ENCODE measurements at regions not wholly inside any gene's neighbourhood (a gene's known extent, or its start where the extent isn't known, plus 50 kb on each side); places are given as distances from the start of the nearest gene placed in this dataset.

DNA sequence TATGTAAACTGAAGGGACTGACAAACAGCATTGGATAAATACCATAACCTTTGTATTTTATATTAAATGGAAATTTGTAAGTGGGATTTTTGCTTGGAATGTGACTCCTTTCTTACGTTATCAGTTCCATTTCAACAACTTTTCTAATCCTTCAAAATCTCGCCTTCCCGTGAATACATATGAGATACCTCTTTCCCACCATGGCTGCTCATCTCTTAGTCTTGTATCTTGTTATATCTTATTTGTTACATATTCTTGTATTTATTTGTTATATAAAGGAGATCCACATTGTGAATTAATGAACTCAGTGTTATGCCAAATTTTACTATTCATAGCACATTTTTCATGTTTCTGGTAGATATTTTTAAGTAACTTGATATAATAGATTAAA is 623.7 kb downstream of the MCTP2 start:
- Histone ChIP-seq H4K8ac (ENCODE audit: low read depth, low read length) (no peak overlapping the region), H3K4me2 (ENCODE audit: low read length) (no peak overlapping the region), H3K79me2 (ENCODE audit: control insufficient read depth, insufficient read depth, low read length) (no peaks in the 10 kb centered on the region), H3K4ac (ENCODE audit: low read depth, low read length) (no peak overlapping the region), H3K4me1 (ENCODE audit: control insufficient read depth, low read depth, low read length) (no peaks in the 10 kb centered on the region), H2BK5ac (ENCODE audit: low read length) (no peak overlapping the region), H3K56ac (ENCODE audit: low read length) (no peak overlapping the region), H3K4me3 (ENCODE audit: low read length) (no peak overlapping the region), H2BK120ac (ENCODE audit: low read depth, low read length) (no peak overlapping the region), H3K18ac (ENCODE audit: low read length) (no peak overlapping the region), H3K79me1 (ENCODE audit: low read length) (no peaks in the 10 kb centered on the region), H3K9ac (ENCODE audit: low read length) (no peak overlapping the region), H2BK15ac (replicated peaks; ENCODE audit: low read depth) (no peak overlapping the region), H3K27ac (ENCODE audit: low read depth, low read length) (no peak overlapping the region), H2AK5ac (ENCODE audit: low read length) (no peak overlapping the region), H4K5ac (ENCODE audit: low read length) (no peak overlapping the region), H3K27me3 (ENCODE audit: insufficient read depth, low read length, poor library complexity) (no peaks in the 10 kb centered on the region), H3K36me3 (ENCODE audit: control insufficient read depth, insufficient read depth, low read length) (no peaks in the 10 kb centered on the region), H3K23ac (ENCODE audit: low read length) (no peak overlapping the region)
- no CpG with 5 or more reads among the region's 3 CpGs for WGBS (ENCODE audit: extremely low coverage, insufficient coverage, low lambda C conversion rate)
- DNase-seq, result no peak

DNA sequence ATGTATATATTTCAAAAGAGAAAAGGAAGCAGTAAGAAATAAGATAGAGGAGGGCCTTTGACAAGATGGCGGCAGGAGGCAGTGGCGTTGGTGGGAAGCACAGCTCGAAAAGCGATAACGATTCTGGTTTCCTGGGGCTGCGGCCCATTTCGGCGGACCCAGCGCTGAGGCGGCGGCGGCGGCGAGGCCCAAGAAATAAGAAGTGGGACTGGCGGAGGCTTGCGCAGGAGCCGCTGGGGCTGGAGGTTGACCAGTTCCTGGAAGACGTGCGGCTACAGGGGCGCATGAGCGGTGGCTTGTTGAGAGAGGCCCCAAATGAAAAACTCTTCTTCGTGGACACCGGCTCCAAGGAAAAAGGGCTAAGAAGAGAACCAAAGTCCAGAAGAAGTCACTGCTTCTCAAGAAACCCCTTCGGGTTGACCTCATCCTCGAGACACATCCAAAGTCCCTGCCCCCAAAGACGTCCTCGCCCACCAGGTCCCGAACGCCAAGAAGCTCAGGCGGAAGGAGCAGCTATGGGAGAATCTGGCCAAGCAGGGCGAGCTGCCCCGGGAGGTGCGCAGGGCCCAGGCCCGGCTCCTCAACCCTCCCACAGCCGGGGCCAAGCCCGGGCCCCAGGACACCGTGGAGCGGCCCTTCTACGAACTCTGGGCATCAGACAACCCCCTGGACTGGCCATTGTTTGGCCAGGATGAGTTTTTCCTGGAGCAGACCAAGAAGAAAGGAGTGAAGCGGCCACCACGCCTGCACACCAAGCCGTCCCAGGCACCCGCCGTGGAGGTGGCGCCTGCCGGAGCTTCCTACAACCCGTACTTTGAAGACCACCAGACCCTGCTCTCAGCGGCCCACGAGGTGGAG is 624.3 kb downstream of the MCTP2 start:
- Histone ChIP-seq H2AK5ac (ENCODE audit: low read length) (no peak overlapping the region), H3K56ac (ENCODE audit: low read length) (no peak overlapping the region), H3K27ac (ENCODE audit: low read depth, low read length) (no peak overlapping the region), H2BK120ac (ENCODE audit: low read depth, low read length) (no peak overlapping the region), H3K4me3 (ENCODE audit: low read length) (no peak overlapping the region), H4K5ac (ENCODE audit: low read length) (no peak overlapping the region), H3K9ac (ENCODE audit: low read length) (no peak overlapping the region), H3K4me1 (ENCODE audit: control insufficient read depth, low read depth, low read length) (no peaks in the 10 kb centered on the region), H3K18ac (ENCODE audit: low read length) (no peak overlapping the region), H2BK15ac (replicated peaks; ENCODE audit: low read depth) (no peak overlapping the region), H2BK5ac (ENCODE audit: low read length) (no peak overlapping the region), H3K27me3 (ENCODE audit: insufficient read depth, low read length, poor library complexity) (no peaks in the 10 kb centered on the region), H3K79me2 (ENCODE audit: control insufficient read depth, insufficient read depth, low read length) (no peaks in the 10 kb centered on the region), H3K4ac (ENCODE audit: low read depth, low read length) (no peak overlapping the region), H4K8ac (ENCODE audit: low read depth, low read length) (no peak overlapping the region), H3K36me3 (ENCODE audit: control insufficient read depth, insufficient read depth, low read length) (no peaks in the 10 kb centered on the region), H3K4me2 (ENCODE audit: low read length) (no peak overlapping the region), H3K23ac (ENCODE audit: low read length) (no peak overlapping the region), H3K79me1 (ENCODE audit: low read length) (no peaks in the 10 kb centered on the region)
- WGBS (ENCODE audit: extremely low coverage, insufficient coverage, low lambda C conversion rate), result no CpG with 5 or more reads among the region's 49 CpGs
- DNase-seq, result no peak

DNA sequence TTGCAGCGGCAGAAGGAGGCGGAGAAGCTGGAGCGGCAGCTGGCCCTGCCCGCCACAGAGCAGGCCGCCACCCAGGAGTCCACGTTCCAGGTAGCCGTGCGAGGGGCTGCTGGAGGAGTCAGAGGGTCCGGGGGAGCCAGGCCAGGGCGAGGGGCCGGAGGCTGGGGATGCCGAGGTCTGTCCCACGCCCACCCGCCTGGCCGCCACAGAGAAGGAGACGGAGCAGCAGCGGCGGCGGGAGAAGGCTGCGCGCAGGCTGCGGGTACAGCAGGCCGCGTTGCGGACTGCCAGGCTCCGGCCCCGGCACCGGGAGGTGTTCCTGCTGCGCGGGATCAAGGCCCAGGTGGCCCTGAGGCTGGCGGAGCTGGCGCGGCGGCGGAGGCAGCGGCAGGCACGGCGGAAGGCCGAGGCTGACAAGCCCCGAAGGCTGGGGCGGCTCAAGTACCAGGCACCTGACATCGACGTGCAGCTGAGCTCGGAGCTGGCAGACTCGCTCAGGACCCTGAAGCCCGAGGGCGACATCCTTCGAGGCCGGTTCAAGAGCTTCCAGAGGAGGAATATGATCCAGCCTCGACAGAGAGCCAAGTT is 625.0 kb downstream of the MCTP2 start:
- Histone ChIP-seq H3K79me2 (ENCODE audit: control insufficient read depth, insufficient read depth, low read length) (no peaks in the 10 kb centered on the region), H2BK5ac (ENCODE audit: low read length) (no peak overlapping the region), H3K56ac (ENCODE audit: low read length) (no peak overlapping the region), H2BK15ac (replicated peaks; ENCODE audit: low read depth) (no peak overlapping the region), H3K79me1 (ENCODE audit: low read length) (no peaks in the 10 kb centered on the region), H3K27me3 (ENCODE audit: insufficient read depth, low read length, poor library complexity) (no peaks in the 10 kb centered on the region), H3K18ac (ENCODE audit: low read length) (no peak overlapping the region), H2BK120ac (ENCODE audit: low read depth, low read length) (no peak overlapping the region), H3K4me1 (ENCODE audit: control insufficient read depth, low read depth, low read length) (no peaks in the 10 kb centered on the region), H3K9ac (ENCODE audit: low read length) (no peak overlapping the region), H3K4me2 (ENCODE audit: low read length) (no peak overlapping the region), H3K23ac (ENCODE audit: low read length) (no peak overlapping the region), H3K27ac (ENCODE audit: low read depth, low read length) (no peak overlapping the region), H4K5ac (ENCODE audit: low read length) (no peak overlapping the region), H3K4ac (ENCODE audit: low read depth, low read length) (no peak overlapping the region), H3K4me3 (ENCODE audit: low read length) (no peak overlapping the region), H3K36me3 (ENCODE audit: control insufficient read depth, insufficient read depth, low read length) (no peaks in the 10 kb centered on the region), H4K8ac (ENCODE audit: low read depth, low read length) (no peak overlapping the region), H2AK5ac (ENCODE audit: low read length) (no peak overlapping the region)
- no peak for DNase-seq
- WGBS (ENCODE audit: extremely low coverage, insufficient coverage, low lambda C conversion rate), result no CpG with 5 or more reads among the region's 50 CpGs

DNA sequence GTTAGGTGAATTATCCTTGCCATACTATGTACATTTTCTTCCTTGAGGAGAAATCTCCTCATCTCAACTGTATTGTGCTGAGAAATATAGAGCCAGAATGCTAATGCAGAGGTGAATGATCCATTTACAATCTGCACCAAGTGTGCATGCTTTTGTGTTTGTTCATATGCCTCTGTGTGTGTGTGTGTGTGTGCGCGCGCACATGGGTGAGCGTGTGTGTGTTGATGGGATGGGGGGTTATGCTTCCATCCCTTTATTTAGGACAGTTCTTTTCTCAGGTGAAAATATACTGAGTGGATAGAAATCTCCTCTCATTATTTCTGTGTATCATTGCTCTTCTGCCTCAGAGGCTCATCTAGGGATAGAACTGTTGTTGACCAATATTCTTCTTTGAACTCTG is 626.1 kb downstream of the MCTP2 start:
- DNase-seq, result no peak
- no peak overlapping the region for H3K23ac ChIP-seq (ENCODE audit: low read length)
- no peak overlapping the region for H3K56ac ChIP-seq (ENCODE audit: low read length)
- no peaks in the 10 kb centered on the region for H3K27me3 ChIP-seq (ENCODE audit: insufficient read depth, low read length, poor library complexity)
- no peak overlapping the region for H3K4ac ChIP-seq (ENCODE audit: low read depth, low read length)
- WGBS (ENCODE audit: extremely low coverage, insufficient coverage, low lambda C conversion rate), result no CpG with 5 or more reads among the region's 4 CpGs
- H3K79me2 ChIP-seq (ENCODE audit: control insufficient read depth, insufficient read depth, low read length), result no peaks in the 10 kb centered on the region
- H3K36me3 ChIP-seq (ENCODE audit: control insufficient read depth, insufficient read depth, low read length), result no peaks in the 10 kb centered on the region
- H2BK5ac ChIP-seq (ENCODE audit: low read length), result no peak overlapping the region
- H2BK120ac ChIP-seq (ENCODE audit: low read depth, low read length), result no peak overlapping the region
- no peak overlapping the region for H3K27ac ChIP-seq (ENCODE audit: low read depth, low read length)
- no peak overlapping the region for H3K4me2 ChIP-seq (ENCODE audit: low read length)
- H2AK5ac ChIP-seq (ENCODE audit: low read length), result no peak overlapping the region
- H3K18ac ChIP-seq (ENCODE audit: low read length), result no peak overlapping the region
- H4K5ac ChIP-seq (ENCODE audit: low read length), result no peak overlapping the region
- H3K4me1 ChIP-seq (ENCODE audit: control insufficient read depth, low read depth, low read length), result no peaks in the 10 kb centered on the region
- no peaks in the 10 kb centered on the region for H3K79me1 ChIP-seq (ENCODE audit: low read length)
- H4K8ac ChIP-seq (ENCODE audit: low read depth, low read length), result no peak overlapping the region
- H3K9ac ChIP-seq (ENCODE audit: low read length), result no peak overlapping the region
- no peak overlapping the region for H3K4me3 ChIP-seq (ENCODE audit: low read length)
- H2BK15ac ChIP-seq (replicated peaks; ENCODE audit: low read depth), result no peak overlapping the region

DNA sequence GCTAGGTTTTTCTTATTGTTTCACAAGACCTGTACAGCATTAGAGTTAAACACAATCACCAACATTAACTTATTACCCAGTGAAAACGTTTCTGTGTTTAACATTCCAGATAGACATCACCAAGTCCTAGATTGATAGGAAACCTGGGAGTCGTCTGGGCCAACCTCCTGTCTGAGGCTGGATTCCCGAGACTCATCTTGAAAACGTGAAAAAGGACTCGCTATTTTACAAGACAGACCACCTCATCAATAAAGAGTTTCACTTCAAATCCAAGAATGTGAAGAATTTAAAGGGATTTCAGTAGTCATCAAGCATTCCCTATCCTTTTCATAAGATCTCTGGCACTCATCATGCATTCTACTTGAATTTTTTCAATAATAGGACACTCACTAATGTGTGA is 626.6 kb downstream of the MCTP2 start:
- no peak overlapping the region for H3K56ac ChIP-seq (ENCODE audit: low read length)
- no peaks in the 10 kb centered on the region for H3K4me1 ChIP-seq (ENCODE audit: control insufficient read depth, low read depth, low read length)
- H3K4me2 ChIP-seq (ENCODE audit: low read length), result no peak overlapping the region
- no peak overlapping the region for H3K4me3 ChIP-seq (ENCODE audit: low read length)
- H3K27ac ChIP-seq (ENCODE audit: low read depth, low read length), result no peak overlapping the region
- no peak overlapping the region for H3K18ac ChIP-seq (ENCODE audit: low read length)
- no peak overlapping the region for H4K8ac ChIP-seq (ENCODE audit: low read depth, low read length)
- H3K36me3 ChIP-seq (ENCODE audit: control insufficient read depth, insufficient read depth, low read length), result no peaks in the 10 kb centered on the region
- H3K79me1 ChIP-seq (ENCODE audit: low read length), result no peaks in the 10 kb centered on the region
- H4K5ac ChIP-seq (ENCODE audit: low read length), result no peak overlapping the region
- no peak overlapping the region for H2AK5ac ChIP-seq (ENCODE audit: low read length)
- no peak overlapping the region for H3K23ac ChIP-seq (ENCODE audit: low read length)
- no peak overlapping the region for H3K9ac ChIP-seq (ENCODE audit: low read length)
- no peaks in the 10 kb centered on the region for H3K27me3 ChIP-seq (ENCODE audit: insufficient read depth, low read length, poor library complexity)
- no peak overlapping the region for H2BK120ac ChIP-seq (ENCODE audit: low read depth, low read length)
- no peak overlapping the region for H2BK15ac ChIP-seq (replicated peaks; ENCODE audit: low read depth)
- no peak overlapping the region for H2BK5ac ChIP-seq (ENCODE audit: low read length)
- H3K4ac ChIP-seq (ENCODE audit: low read depth, low read length), result no peak overlapping the region
- DNase-seq, result peak; percentile 26
- WGBS (ENCODE audit: extremely low coverage, insufficient coverage, low lambda C conversion rate), result no CpG with 5 or more reads among the region's 5 CpGs
- H3K79me2 ChIP-seq (ENCODE audit: control insufficient read depth, insufficient read depth, low read length), result no peaks in the 10 kb centered on the region
